ENCODE measurements at regions not wholly inside any gene's neighbourhood (a gene's known extent, or its start where the extent isn't known, plus 50 kb on each side); places are given as distances from the start of the nearest gene placed in this dataset.

- no peak for TF ChIP-seq CTCF (IDR thresholded peaks at IDR 0.05)
- TF ChIP-seq EP300 (IDR thresholded peaks at IDR 0.05): no peak
- no peak for TF ChIP-seq POLR2A (IDR thresholded peaks at IDR 0.05)
These were observed 109.6 kb upstream of the CDC42EP3 start for GRCh38 chr2:37781028-37781427.
